KMS-11 (cell line): ENCODE measurements at regions not wholly inside any gene's neighbourhood (a gene's known extent, or its start where the extent isn't known, plus 50 kb on each side); places are given as distances from the start of the nearest gene placed in this dataset.

Experiments used
- H2AFZ ChIP-seq: fragments of 200-600 bp; sonication (generic); 2 replicates; pipeline ENCODE4 v1.6.1; 2016; ENCODE audit warnings: antibody characterized with exemption, mixed run types, low read depth
- H3K27ac ChIP-seq: fragments of 200-600 bp; sonication (generic); 2 replicates; pipeline ENCODE4 v1.6.1; 2016; ENCODE audit warnings: mild to moderate bottlenecking, mixed run types
- H3K27me3 ChIP-seq: fragments of 200-600 bp; sonication (generic); 2 replicates; pipeline ENCODE4 v1.6.1; 2017; ENCODE audit warnings: mild to moderate bottlenecking, low read depth, mixed run types, moderate library complexity; ENCODE audit not compliant: insufficient read depth
- H3K36me3 ChIP-seq: fragments of 200-600 bp; sonication (generic); 2 replicates; pipeline ENCODE4 v1.6.1; 2017; ENCODE audit warnings: mild to moderate bottlenecking, mixed run types; ENCODE audit not compliant: insufficient read depth
- H3K4me1 ChIP-seq: fragments of 200-600 bp; sonication (generic); 2 replicates; pipeline ENCODE4 v1.6.1; 2016; ENCODE audit warnings: mild to moderate bottlenecking, low read depth, mixed run types; ENCODE audit not compliant: poor library complexity, severe bottlenecking
- H3K4me2 ChIP-seq: fragments of 200-600 bp; sonication (generic); 2 replicates; pipeline ENCODE4 v1.7.0; 2016; ENCODE audit warnings: mild to moderate bottlenecking, mixed run types
- H3K4me3 ChIP-seq: fragments of 200-600 bp; sonication (generic); IDR thresholded peaks from 2 replicates; pipeline ENCODE4 v1.6.1; 2017; ENCODE audit warnings: low read depth, low read length, mixed read lengths; ENCODE audit not compliant: insufficient read depth
- H3K79me2 ChIP-seq: fragments of 200-600 bp; sonication (generic); 2 replicates; pipeline ENCODE4 v1.6.1; 2016; ENCODE audit warnings: low read depth, mixed run types; ENCODE audit not compliant: insufficient read depth
- H3K9ac ChIP-seq: fragments of 200-600 bp; sonication (generic); 2 replicates; pipeline ENCODE4 v1.6.1; 2016; ENCODE audit warnings: mild to moderate bottlenecking, mixed run types
- H4K20me1 ChIP-seq: fragments of 200-600 bp; sonication (generic); 2 replicates; pipeline ENCODE4 v1.6.1; 2016; ENCODE audit warnings: mild to moderate bottlenecking, mixed run types; ENCODE audit not compliant: insufficient read depth
- CTCF ChIP-seq: fragments of 200-600 bp; sonication (generic); conservative IDR thresholded peaks from 2 replicates; pipeline ENCODE4 v1.6.1; 2017; ENCODE audit warnings: low read depth, mild to moderate bottlenecking, antibody characterized with exemption, low read length, moderate library complexity, mixed read lengths

GRCh38 chr5:173411791-173412555 lies 83.8 kb upstream of the STC2 start:
- no peak overlapping the region for H3K9ac ChIP-seq
- no peaks in the 10 kb centered on the region for H3K79me2 ChIP-seq
- H3K4me3 ChIP-seq: no peak overlapping the region
- no peak for TF ChIP-seq CTCF
- H3K4me2 ChIP-seq: no peak overlapping the region
- H3K27ac ChIP-seq: no peak overlapping the region
- no peak overlapping the region for H2AFZ ChIP-seq
- H3K36me3 ChIP-seq: no peaks in the 10 kb centered on the region
- H4K20me1 ChIP-seq: no peaks in the 10 kb centered on the region
- H3K4me1 ChIP-seq: no peaks in the 10 kb centered on the region
- no peaks in the 10 kb centered on the region for H3K27me3 ChIP-seq

- Histone ChIP-seq H3K4me2 (no peak overlapping the region), H3K4me3 (no peak overlapping the region), H3K4me1 (no peaks in the 10 kb centered on the region), H2AFZ (no peak overlapping the region), H4K20me1 (no peaks in the 10 kb centered on the region), H3K27me3 (no peaks in the 10 kb centered on the region), H3K79me2 (no peaks in the 10 kb centered on the region), H3K27ac (no peak overlapping the region), H3K9ac (no peak overlapping the region), H3K36me3 (no peaks in the 10 kb centered on the region)
- no peak for TF ChIP-seq CTCF
Observed at GRCh38 chr5:173410459-173411233, 82.4 kb upstream of the STC2 start.

- no peak overlapping the region for H3K4me3 ChIP-seq
- TF ChIP-seq CTCF: no peak
- H3K79me2 ChIP-seq: no peaks in the 10 kb centered on the region
- H4K20me1 ChIP-seq: no peaks in the 10 kb centered on the region
- no peak overlapping the region for H2AFZ ChIP-seq
- H3K4me1 ChIP-seq: no peaks in the 10 kb centered on the region
- no peaks in the 10 kb centered on the region for H3K27me3 ChIP-seq
- no peak overlapping the region for H3K4me2 ChIP-seq
- no peak overlapping the region for H3K27ac ChIP-seq
- no peak overlapping the region for H3K9ac ChIP-seq
- no peaks in the 10 kb centered on the region for H3K36me3 ChIP-seq
Observed at GRCh38 chr5:173408946-173409345, 80.7 kb upstream of the STC2 start.

GRCh38 chr5:173399851-173400250 lies 71.6 kb upstream of the STC2 start:
- H3K27ac ChIP-seq: no peak overlapping the region

More at GRCh38 chr5:173399851-173400250, 71.6 kb upstream of the STC2 start:
- H3K36me3 ChIP-seq: no peaks in the 10 kb centered on the region
- H4K20me1 ChIP-seq: no peaks in the 10 kb centered on the region
- TF ChIP-seq CTCF: no peak
- no peaks in the 10 kb centered on the region for H3K79me2 ChIP-seq
- no peaks in the 10 kb centered on the region for H3K27me3 ChIP-seq
- no peak overlapping the region for H3K4me2 ChIP-seq
- H3K9ac ChIP-seq: no peak overlapping the region
- H3K4me1 ChIP-seq: no peaks in the 10 kb centered on the region
- no peak overlapping the region for H2AFZ ChIP-seq
- H3K4me3 ChIP-seq: no peak overlapping the region
